Mucosa of descending colon (tissue), 3 donors: ENCODE measurements at regions not wholly inside any gene's neighbourhood (a gene's known extent, or its start where the extent isn't known, plus 50 kb on each side); places are given as distances from the start of the nearest gene placed in this dataset.

Experiments
- ATAC-seq: fragments of 200-7000 bp; cut with Tn5 transposase; one replicate; pipeline ENCODE4 v1.9.1; 2020; ENCODE audit warnings: mild to moderate bottlenecking, moderate library complexity
- DNase-seq, 3 donors: peaks; one replicate each; pipeline ENCODE4 v3.0.0-alpha.2; 2020
- H3K36me3 ChIP-seq: fragments of 200-600 bp; one replicate; pipeline ENCODE4 v1.8.0; 2021; ENCODE audit warnings: low read depth, mild to moderate bottlenecking
- H3K4me1 ChIP-seq: fragments of 200-600 bp; one replicate; pipeline ENCODE4 v1.8.0; 2021; ENCODE audit warnings: low read depth, mild to moderate bottlenecking
- H3K4me3 ChIP-seq: fragments of 200-600 bp; one replicate; pipeline ENCODE4 v1.8.0; 2021; ENCODE audit warnings: mild to moderate bottlenecking
- H3K9me3 ChIP-seq: fragments of 200-600 bp; one replicate; pipeline ENCODE4 v1.8.0; 2021; ENCODE audit warnings: mild to moderate bottlenecking
- intact Hi-C, 2 donors: fragments of 100-400 bp; cut with DNase I in 1 of 2; cut with micrococcal nuclease in 1 of 2; formaldehyde crosslinking; loops; one replicate each; pipeline versions ENCODE4 v1.11.0 to v1.11.1; 2022; cut with DNase I, micrococcal nuclease
- TF ChIP-seq, protein P1 (sequence below): fragments of 200-600 bp; IDR thresholded peaks from one replicate; pipeline ENCODE4 v1.8.0; 2022; ENCODE audit warnings: antibody characterized with exemption, mild to moderate bottlenecking
- donor health status: DM: no; HTN: no; CAD: no; lungs with moderate emphysema.
- donor health status: DM: no; HTN: no; CAD: no.
- donor health status: DM: no; HTN: yes; CAD: no.

DNA sequence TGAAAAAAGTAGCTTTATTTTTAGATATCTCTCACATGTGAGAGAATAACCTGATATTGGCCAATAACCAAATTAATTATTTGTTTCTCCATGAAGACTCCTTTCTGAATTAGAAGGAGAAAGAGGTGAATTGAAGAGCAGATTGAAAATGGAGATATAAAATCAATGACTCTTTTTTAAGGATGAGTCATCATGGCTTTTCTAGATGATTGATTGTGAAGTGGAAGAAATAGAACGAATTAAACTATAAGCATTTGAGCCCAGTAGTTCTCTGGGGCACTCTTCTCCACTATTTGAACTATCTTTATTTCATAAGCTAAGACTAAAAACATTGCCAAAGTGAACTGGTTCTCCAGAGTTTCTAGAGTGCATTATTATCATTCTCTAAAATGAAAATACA lies 137.2 kb upstream of the EDNRA start:
- Histone ChIP-seq H3K36me3 (no peaks in the 10 kb centered on the region), H3K4me1 (no peaks in the 10 kb centered on the region), H3K9me3 (no peaks in the 10 kb centered on the region), H3K4me3 (no peak overlapping the region)
- intact Hi-C loops = no loop called here
- TF ChIP-seq, protein P1, sequence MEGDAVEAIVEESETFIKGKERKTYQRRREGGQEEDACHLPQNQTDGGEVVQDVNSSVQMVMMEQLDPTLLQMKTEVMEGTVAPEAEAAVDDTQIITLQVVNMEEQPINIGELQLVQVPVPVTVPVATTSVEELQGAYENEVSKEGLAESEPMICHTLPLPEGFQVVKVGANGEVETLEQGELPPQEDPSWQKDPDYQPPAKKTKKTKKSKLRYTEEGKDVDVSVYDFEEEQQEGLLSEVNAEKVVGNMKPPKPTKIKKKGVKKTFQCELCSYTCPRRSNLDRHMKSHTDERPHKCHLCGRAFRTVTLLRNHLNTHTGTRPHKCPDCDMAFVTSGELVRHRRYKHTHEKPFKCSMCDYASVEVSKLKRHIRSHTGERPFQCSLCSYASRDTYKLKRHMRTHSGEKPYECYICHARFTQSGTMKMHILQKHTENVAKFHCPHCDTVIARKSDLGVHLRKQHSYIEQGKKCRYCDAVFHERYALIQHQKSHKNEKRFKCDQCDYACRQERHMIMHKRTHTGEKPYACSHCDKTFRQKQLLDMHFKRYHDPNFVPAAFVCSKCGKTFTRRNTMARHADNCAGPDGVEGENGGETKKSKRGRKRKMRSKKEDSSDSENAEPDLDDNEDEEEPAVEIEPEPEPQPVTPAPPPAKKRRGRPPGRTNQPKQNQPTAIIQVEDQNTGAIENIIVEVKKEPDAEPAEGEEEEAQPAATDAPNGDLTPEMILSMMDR = no peak
- ATAC-seq = no peak
- no peak for DNase-seq

DNA sequence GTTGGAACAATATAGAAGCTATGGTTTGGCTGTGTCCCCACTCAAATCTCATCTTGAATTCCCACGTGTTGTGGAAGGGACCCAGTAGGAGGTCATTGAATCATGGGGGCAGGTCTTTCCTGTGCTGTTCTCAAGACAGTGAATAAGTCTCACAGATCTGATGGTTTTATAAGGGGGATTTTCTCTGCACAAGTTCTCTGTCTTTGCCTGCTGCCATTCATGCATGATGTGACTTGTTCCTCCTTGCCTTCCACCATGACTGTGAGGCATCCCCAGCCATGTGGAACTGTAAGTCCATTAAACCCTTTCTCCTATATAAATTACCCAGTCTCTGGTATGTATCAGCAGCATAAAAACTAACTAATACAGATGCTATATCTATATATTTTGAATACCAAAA lies 135.2 kb upstream of the EDNRA start:
- intact Hi-C loops = no loop called here
- ATAC-seq (no peak), DNase-seq (no peak)
- no peaks in the 10 kb centered on the region for H3K9me3 ChIP-seq
- TF ChIP-seq, protein P1 = no peak
- H3K4me3 ChIP-seq = no peak overlapping the region
- H3K36me3 ChIP-seq = no peaks in the 10 kb centered on the region
- no peaks in the 10 kb centered on the region for H3K4me1 ChIP-seq

DNA sequence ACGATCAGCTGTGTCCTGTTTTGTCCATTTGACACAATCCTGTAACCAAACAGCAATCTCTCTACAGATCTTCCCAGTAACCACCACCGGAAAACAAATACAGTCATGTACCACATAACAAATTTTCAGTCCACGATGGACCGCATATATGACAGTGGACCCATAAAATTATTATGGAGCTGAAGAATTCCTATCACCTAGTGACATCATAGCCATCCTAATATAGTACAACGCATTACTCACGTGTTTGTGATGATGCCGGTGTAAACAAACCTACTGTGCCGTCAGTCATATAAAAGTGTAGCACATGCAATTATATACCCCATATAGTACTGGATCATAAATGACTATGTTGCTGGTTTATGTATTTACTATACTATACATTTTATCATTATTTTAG lies 133.7 kb upstream of the EDNRA start:
- no peaks in the 10 kb centered on the region for H3K4me1 ChIP-seq
- peak; percentile 56 for ATAC-seq
- intact Hi-C loops = no loop called here
- no peaks in the 10 kb centered on the region for H3K9me3 ChIP-seq
- H3K4me3 ChIP-seq = no peak overlapping the region
- H3K36me3 ChIP-seq = no peaks in the 10 kb centered on the region
- TF ChIP-seq, protein P1 = no peak
- no peak for DNase-seq

DNA sequence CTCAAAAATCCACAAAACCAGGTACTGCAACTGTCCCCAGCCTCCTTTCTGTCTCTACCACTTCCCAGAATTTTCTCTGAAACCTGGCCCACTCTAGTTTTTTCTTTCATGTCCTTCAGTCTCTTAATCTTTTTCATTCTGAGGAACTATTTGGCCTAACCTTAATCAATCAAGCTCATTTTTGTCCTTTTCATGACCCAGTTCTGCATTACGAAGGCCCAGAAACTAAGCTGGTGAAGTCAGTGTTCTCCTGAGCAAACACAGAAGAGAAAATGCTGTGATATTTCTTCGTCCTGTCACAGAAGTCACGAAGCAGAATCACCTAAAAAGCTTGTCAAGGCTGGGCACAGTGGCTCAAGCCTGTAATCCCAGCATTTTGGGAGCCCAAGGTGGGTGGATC lies 131.7 kb upstream of the EDNRA start:
- Histone ChIP-seq H3K9me3 (no peaks in the 10 kb centered on the region), H3K36me3 (no peaks in the 10 kb centered on the region), H3K4me1 (no peaks in the 10 kb centered on the region), H3K4me3 (no peak overlapping the region)
- DNase-seq = no peak
- TF ChIP-seq, protein P1 = no peak
- ATAC-seq = no peak
- intact Hi-C loops = no loop called here

DNA sequence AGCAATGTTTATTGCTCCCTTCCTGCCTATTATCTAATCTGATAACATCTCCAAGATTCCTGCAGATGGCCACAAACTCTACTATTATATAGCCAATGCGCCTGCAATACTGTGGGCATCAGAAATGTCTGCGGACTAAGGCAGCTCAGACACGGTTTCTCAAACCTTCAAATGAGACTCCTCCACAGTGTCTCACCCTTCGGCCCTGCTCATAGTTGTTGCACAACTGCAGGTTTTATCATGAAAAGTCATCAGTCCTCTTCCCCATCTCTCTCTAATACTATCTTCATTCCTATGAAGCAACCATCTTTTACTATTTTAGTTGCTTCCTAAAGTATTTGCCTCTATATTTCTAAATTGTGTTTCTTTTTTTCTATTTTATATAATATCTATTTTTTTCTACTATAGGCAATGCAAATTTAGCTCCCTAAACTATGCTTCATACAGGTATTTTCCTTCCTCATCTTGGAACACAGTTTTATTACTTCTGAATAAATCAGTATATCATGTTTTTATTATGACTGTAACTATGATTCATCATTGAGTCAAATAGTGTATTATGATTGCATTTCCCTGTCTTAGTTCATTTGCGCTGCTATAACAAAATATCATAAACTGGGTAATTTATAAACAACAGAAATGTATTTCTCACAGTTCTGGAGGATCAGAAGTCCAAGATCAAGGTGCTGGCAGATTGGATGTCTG lies 129.7 kb upstream of the EDNRA start:
- DNase-seq (no peak), ATAC-seq (peak; percentile 85)
- TF ChIP-seq, protein P1 = no peak
- Histone ChIP-seq H3K9me3 (no peaks in the 10 kb centered on the region), H3K4me3 (no peak overlapping the region), H3K4me1 (no peaks in the 10 kb centered on the region), H3K36me3 (no peaks in the 10 kb centered on the region)
- intact Hi-C loops = no loop called here

DNA sequence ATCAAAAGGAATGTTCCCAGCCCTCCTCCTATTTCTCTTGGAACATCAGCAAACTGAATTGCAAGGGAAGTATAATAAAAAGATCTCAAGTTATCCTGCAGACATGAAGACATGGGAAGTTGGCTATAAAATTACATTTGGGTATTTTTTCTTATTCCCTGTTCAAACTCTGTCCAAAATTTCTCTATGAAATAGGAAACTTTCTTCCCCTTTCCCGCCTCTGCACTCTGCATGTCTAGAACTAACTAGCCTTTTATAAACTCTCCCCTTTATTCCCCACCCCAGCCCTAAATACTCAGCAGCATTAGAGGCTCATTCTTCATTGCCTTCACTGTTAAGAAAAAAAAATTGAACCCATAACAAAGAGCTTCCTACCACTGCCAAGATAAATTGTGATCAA lies 126.7 kb upstream of the EDNRA start:
- no peak overlapping the region for H3K4me3 ChIP-seq
- no peak for ATAC-seq
- no peaks in the 10 kb centered on the region for H3K9me3 ChIP-seq
- TF ChIP-seq, protein P1 = no peak
- no peaks in the 10 kb centered on the region for H3K36me3 ChIP-seq
- no peaks in the 10 kb centered on the region for H3K4me1 ChIP-seq
- intact Hi-C loops = no loop called here
- DNase-seq = no peak
